HG03135 (cell line): ENCODE measurements at regions not wholly inside any gene's neighbourhood (a gene's known extent, or its start where the extent isn't known, plus 50 kb on each side); places are given as distances from the start of the nearest gene placed in this dataset.
"Not testable (repeated sequence)": the region's sequence is repeated elsewhere in the genome, so short reads cannot be mapped to it uniquely, and the experiment has no call there.

Source experiments
- ATAC-seq: cut with Tn5 transposase; IDR thresholded peaks from one replicate; pipeline ENCODE4 v1.9.1; 2021; ENCODE audit warnings: mild to moderate bottlenecking, moderate library complexity; ENCODE audit not compliant: unreplicated experiment

- ATAC-seq, result no peak
Measured at GRCh38 chr5:53733853-53734252, 173.4 kb downstream of the NDUFS4 start.

DNA sequence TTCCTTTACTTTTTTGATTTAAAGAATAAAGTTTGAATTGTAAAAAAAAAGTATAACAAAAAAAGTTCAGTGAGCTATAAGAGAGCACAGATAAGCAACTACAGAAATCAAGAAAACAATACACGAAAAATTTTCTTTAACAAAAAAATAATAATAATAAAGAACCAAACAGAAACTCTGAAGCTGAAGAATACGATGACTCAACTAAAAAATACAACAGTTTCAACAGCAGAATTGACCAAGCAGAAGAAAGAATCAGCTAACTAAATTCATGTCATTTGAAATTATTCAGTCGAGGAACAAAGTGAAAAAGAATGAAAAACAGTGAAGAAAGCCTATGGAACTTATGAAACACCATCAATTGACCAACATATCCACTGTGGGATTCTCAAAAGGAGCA lies 177.7 kb downstream of the NDUFS4 start:
- no peak for ATAC-seq

DNA sequence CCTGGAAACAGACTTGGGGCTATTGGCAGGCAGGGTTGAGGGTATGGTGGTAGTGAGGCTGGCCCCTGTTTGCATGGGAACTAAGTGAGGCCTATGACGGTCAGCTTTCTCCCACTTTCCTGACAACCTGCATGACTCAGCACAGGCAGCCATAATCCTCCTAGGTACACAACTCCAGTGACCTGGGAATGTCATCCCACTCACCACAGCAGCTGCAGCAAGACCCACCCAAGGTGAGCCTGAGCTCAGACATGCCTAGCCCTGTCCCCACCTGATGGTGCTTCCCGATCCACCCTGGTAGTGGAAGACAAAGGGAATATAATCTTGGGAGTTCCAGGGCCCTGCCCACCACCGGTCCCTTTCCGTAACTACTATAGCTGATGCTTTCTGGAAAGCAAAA lies 178.7 kb downstream of the NDUFS4 start:
- no peak for ATAC-seq

- no peak for ATAC-seq
Measured at GRCh38 chr5:53749621-53750020, 189.2 kb downstream of the NDUFS4 start.

GRCh38 chr5:53752282-53752681 lies 191.8 kb downstream of the NDUFS4 start:
- not testable (repeated sequence) for ATAC-seq

DNA sequence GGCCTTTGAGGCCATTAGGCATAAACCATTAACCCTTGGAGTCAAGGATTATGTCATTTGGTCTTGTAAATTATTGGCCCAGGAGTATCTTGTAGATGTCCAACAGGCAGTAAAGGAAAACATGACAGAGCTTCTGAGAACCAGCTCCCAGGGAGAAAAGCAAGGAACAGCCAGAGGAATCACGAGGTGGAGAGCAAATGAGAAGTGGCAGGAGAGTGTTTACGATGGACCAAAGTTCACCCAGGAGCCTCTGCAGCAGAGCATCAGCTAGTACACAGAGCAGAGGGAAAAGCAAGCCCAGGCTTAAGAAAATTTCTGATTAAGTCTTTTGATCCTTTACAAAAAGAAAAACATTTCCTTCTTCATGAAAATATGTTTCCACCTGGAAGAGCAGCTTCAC lies 206.2 kb downstream of the NDUFS4 start:
- ATAC-seq, result no peak

DNA sequence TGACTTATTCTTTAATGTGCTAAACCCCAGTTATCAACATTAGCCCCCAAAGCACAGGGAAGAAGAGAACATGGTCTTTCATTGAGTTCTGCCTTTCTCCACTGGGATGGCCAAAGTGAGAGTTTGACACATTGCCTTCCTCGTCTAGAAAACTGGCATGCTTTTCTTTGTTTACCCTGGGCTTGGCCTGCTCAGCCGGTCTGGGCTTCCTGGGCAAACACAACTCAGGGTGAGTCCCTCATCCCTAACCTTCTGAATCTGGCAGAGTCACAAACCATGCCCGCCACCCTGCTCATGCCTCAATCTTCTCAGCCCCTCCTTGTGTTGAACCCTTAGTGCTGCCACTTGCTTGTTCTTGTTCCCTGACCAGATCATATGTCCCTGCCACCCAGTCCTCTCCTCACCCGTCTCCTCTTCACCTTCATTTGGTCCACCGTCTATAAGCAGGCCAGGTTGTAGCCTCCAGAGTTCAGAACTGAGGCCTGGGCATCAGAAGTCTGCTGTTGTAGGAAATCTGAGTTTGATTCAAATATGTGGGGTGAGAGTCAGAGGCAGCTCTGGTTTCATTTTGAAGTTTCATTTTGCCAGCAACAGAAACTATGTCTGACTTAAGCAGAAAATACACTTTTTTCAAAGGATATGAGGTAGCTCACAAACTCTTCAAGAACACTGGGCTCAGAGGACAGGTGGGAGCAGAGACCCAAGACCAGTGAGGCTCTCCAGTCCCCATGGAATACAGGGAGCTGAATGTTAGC lies 217.6 kb downstream of the NDUFS4 start:
- peak; percentile 52 for ATAC-seq

DNA sequence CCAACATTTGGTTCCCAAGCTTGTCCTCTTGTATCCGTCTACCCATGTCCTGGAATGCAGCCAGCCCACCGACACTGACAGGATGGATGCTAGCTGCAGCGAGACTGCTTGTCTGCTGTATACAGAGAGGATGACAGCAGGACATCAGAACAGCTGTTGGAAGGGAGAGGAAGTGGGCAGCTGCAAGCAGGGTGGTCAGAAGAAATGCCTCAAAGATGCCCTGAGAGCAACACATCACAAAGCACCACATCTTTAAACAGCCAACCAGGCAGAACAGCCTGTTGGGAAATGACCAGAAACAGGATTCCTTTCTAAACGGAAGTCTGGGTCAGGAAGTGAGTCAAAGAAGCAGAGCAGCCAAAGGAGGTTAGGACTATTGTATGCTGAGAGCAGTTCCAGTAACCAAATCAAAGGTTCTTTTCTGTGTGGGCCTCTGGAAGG lies 219.1 kb downstream of the NDUFS4 start:
- ATAC-seq, result peak; percentile 48

- ATAC-seq, result no peak
Measured at GRCh38 chr5:53782620-53783019, 222.2 kb downstream of the NDUFS4 start.

DNA sequence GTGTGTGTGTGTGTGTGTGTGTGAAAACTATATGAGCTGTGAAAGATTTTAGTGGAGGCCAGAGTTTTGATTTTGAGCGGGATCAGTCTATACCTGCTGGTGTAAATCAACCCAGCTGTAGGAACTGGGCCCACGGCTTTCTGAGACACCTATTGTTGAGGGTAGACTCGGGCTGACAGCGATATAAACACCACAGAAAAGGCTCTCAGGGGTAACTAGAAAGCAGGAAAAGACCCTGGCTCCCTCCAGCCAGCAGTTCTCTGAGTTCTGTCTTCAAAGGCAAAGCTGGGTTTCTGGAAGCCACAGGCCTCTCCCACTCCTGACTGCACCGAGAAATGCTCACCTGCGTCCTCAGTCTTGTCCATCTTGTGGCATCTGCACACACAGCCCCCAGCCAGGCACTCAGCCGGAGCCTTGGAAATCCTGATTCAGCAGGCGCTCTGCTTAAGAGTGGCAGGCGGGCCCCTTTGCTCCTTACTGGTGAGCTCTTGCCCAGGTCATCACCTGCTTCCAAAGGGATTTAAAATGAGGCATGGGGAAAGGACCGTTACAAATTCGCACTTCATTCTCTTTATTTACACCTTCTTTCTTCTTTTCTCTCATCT lies 223.3 kb downstream of the NDUFS4 start:
- ATAC-seq, result no peak

- no peak for ATAC-seq
Measured at GRCh38 chr5:53784596-53784995, 224.2 kb downstream of the NDUFS4 start.

DNA sequence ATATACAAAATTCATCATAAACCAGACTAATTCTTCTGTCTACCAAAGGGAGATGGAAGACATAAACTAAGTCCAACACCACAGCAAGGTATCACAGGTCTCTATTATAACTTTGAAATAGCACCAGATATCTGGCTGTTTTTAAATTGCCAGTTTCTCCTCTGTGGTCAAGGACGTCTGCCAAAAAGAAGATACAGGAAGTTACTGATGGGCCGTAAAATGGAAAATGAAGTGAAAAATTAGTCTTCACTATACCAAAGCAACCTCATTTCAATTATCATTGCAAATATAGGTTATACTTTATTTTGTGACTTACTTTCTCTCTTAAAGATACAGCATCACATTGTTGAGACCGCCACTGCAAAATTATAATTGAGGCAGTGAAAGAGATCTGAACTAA lies 225.5 kb downstream of the NDUFS4 start:
- ATAC-seq, result no peak

DNA sequence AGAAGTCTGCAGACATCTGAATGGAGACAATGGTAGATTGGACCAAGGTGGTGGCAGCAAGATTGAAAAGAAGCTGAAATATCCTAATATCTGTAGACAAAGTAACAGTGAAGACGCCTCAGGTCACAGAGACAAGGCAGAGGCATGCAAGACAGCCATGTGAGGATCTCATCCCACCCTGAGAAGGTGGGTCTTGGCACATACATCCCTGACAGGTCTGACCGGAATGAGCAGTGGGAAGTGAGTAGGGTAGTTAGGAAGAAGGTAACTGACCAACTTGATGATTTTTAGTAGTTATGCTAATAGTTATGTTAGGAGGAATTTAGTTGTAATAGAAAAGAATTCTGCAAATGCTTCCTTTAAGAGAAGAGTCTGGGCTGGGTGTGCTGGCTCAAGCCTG lies 229.6 kb downstream of the NDUFS4 start:
- no peak for ATAC-seq

GRCh38 chr5:53792338-53792737 lies 231.9 kb downstream of the NDUFS4 start:
- no peak for ATAC-seq

GRCh38 chr5:53799644-53800043 lies 239.2 kb downstream of the NDUFS4 start:
- ATAC-seq, result not testable (repeated sequence)

DNA sequence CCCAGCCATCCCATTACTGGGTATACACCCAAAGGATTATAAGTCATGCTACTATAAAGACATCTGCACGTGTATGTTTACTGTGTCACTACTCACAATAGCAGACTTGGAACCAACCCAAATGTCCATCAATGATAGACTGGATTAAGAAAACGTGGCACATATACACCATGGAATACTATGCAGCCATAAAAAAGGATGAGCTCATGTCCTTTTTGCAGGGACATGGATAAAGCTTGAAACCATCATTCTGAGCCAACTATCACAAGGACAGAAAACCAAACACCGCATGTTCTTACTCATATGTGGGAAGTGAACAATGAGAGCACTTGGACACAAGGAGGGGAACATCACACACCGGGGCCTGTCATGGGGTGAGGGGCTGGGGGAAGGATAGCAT lies 248.0 kb downstream of the NDUFS4 start:
- ATAC-seq, result not testable (repeated sequence)

DNA sequence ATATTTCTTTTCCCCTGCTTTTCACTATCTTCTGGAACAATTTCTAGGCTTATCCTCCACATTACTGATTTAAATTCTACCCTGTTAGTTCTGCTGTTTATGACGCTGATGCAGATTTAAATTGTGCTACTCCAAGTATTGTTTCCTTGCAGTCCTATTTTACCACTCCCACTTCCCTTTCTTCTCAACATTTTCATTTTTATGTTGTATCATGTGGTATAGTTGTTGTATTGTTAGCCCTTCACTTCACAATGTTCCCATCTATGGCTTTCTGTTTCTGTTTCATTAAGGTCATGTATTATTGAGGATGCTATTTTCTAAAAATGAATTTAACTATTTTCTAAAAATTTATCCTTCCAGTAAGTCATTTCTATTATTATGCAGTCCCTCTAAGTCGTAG lies 254.4 kb downstream of the NDUFS4 start:
- no peak for ATAC-seq

GRCh38 chr5:53815471-53815870 lies 255.0 kb downstream of the NDUFS4 start:
- no peak for ATAC-seq

GRCh38 chr5:53817183-53817582 lies 256.7 kb downstream of the NDUFS4 start:
- no peak for ATAC-seq

- ATAC-seq, result no peak
Measured at GRCh38 chr5:53819482-53819881, 259.0 kb downstream of the NDUFS4 start.

DNA sequence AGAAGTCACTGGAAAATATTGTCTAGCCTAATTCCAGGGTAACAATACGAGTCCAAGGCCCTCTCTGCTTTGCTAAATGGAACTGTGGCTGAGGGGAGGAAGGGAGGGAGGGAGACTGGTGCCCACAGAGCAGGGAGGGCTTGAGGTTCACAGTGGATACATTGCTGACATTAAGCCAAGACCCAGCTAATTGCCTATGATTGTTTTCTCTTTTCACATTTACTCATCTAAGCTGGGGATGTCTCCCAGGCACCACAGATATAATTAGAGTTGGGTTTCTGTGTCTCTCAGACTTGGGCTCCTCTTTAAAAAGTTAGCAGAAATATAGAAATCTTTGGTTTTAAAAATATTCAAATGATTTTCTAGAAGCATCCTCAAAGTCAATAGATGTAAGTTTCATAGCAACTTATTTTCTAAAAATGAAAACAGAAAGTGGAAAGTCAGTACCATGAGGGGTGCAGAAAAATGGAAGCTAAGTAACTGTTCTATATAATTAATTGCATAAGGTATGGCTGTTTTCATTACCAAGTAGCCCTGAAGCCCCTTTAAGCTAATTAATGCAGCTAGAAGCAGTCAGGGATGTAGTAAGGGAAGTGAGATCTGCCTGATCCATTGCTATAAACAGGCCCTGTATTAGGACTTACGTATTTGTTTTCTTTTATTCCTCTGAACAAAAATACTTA lies 259.8 kb downstream of the NDUFS4 start:
- peak; percentile 32 for ATAC-seq

DNA sequence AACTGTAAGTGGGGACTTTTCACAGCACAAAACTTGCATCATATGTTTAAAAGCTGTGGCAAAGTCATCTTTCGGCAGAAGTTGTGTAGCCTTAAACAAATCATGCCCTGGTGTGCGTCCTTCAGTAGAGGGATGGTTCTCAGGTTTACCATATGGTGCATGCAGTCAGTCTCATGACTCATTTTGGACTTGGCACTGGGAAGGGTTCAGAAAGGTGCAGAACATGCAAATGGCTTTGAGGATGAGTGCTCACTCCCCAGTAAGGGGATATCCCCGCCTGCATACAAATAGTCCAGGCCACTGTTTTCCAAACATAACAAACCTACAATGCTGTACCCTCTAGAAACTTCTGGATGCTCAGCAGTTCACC lies 260.3 kb downstream of the NDUFS4 start:
- ATAC-seq, result peak; percentile 81
